Ishikawa (cell line): ENCODE measurements at regions not wholly inside any gene's neighbourhood (a gene's known extent, or its start where the extent isn't known, plus 50 kb on each side); places are given as distances from the start of the nearest gene placed in this dataset.

Experiments
- CEBPB ChIP-seq: IDR thresholded peaks from 2 replicates; pipeline ENCODE4 v1.6.1; 2012
- CREB1 ChIP-seq: IDR thresholded peaks from 2 replicates; pipeline ENCODE4 v1.6.1; 2012; ENCODE audit warnings: low read depth
- EGR1 ChIP-seq: IDR thresholded peaks from 2 replicates; pipeline ENCODE4 v1.6.1; 2012
- EP300 ChIP-seq: IDR thresholded peaks from 2 replicates; pipeline ENCODE4 v1.6.1; 2012; ENCODE audit warnings: borderline replicate concordance
- FOXM1 ChIP-seq: IDR thresholded peaks from 2 replicates; pipeline ENCODE4 v1.6.1; 2012; ENCODE audit warnings: low read depth, borderline replicate concordance
- NFIC ChIP-seq: IDR thresholded peaks from 2 replicates; pipeline ENCODE4 v1.6.1; 2012
- RAD21 ChIP-seq: IDR thresholded peaks from 2 replicates; pipeline ENCODE4 v1.6.1; 2012; ENCODE audit warnings: low read depth
- REST ChIP-seq: IDR thresholded peaks from 2 replicates; pipeline ENCODE4 v1.6.1; 2012; ENCODE audit warnings: low read depth, mild to moderate bottlenecking
- TAF1 ChIP-seq: IDR thresholded peaks from 2 replicates; pipeline ENCODE4 v1.6.1; 2012; ENCODE audit warnings: low read depth, mild to moderate bottlenecking
- TCF12 ChIP-seq: IDR thresholded peaks from 2 replicates; pipeline ENCODE4 v1.6.1; 2012; ENCODE audit warnings: low read depth
- TEAD4 ChIP-seq: IDR thresholded peaks from 2 replicates; pipeline ENCODE4 v1.6.1; 2012
- YY1 ChIP-seq: IDR thresholded peaks from 2 replicates; pipeline ENCODE4 v1.6.1; 2012; ENCODE audit warnings: low read depth
- ZBTB7A ChIP-seq: IDR thresholded peaks from 2 replicates; pipeline ENCODE4 v1.6.1; 2012; ENCODE audit warnings: low read depth
- TF ChIP-seq, protein P1 (sequence below): IDR thresholded peaks from 2 replicates; pipeline ENCODE4 v1.6.1; 2012
- TF ChIP-seq, protein P2 (sequence below): IDR thresholded peaks from 2 replicates; pipeline ENCODE4 v1.6.1; 2012

GRCh38 chr5:112634166-112634565 lies 103.5 kb upstream of the APC start:
- TF ChIP-seq TCF12 (no peak), ZBTB7A (no peak), REST (no peak), RAD21 (no peak), TEAD4 (no peak), EP300 (no peak), FOXM1 (no peak), NFIC (no peak), YY1 (no peak), TAF1 (no peak), CEBPB (no peak), EGR1 (no peak), CREB1 (no peak)
- TF ChIP-seq, protein P1, sequence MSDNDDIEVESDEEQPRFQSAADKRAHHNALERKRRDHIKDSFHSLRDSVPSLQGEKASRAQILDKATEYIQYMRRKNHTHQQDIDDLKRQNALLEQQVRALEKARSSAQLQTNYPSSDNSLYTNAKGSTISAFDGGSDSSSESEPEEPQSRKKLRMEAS, result no peak
- TF ChIP-seq, protein P2, sequence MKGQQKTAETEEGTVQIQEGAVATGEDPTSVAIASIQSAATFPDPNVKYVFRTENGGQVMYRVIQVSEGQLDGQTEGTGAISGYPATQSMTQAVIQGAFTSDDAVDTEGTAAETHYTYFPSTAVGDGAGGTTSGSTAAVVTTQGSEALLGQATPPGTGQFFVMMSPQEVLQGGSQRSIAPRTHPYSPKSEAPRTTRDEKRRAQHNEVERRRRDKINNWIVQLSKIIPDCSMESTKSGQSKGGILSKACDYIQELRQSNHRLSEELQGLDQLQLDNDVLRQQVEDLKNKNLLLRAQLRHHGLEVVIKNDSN, result no peak

- TF ChIP-seq EGR1 (no peak), NFIC (no peak), EP300 (no peak), TCF12 (no peak), TAF1 (no peak), FOXM1 (no peak), TEAD4 (no peak), REST (no peak), YY1 (no peak), RAD21 (no peak)
- TF ChIP-seq, protein P2, result no peak
These were observed 102.9 kb upstream of the APC start for GRCh38 chr5:112634796-112635195.

GRCh38 chr5:112635276-112635675 lies 102.4 kb upstream of the APC start:
- TF ChIP-seq REST, result no peak
- no peak for TF ChIP-seq EP300
- TF ChIP-seq, protein P1, result no peak
- no peak for TF ChIP-seq FOXM1
- no peak for TF ChIP-seq TCF12
- TF ChIP-seq RAD21, result no peak
- no peak for TF ChIP-seq TAF1
- TF ChIP-seq TEAD4, result no peak
- no peak for TF ChIP-seq ZBTB7A
- TF ChIP-seq EGR1, result no peak
- TF ChIP-seq CEBPB, result no peak
- no peak for TF ChIP-seq YY1
- TF ChIP-seq, protein P2, result no peak
- TF ChIP-seq CREB1, result no peak

- TF ChIP-seq FOXM1 (no peak), TEAD4 (peak; percentile 22; the same call in 1 of the 2 replicates)
These were observed 101.6 kb upstream of the APC start for GRCh38 chr5:112635771-112636731.
